Ovary (tissue), 3 donors: ENCODE measurements at regions not wholly inside any gene's neighbourhood (a gene's known extent, or its start where the extent isn't known, plus 50 kb on each side); places are given as distances from the start of the nearest gene placed in this dataset.

Experiments
- EP300 ChIP-seq: sonication (generic); formaldehyde crosslinking; IDR thresholded peaks from one replicate; pipeline ENCODE4 v1.6.1; 2017; ENCODE audit warnings: antibody characterized with exemption
- POLR2A ChIP-seq: fragments of 450-650 bp; IDR thresholded peaks from one replicate; pipeline ENCODE4 v1.6.1; 2017; ENCODE audit warnings: antibody characterized with exemption, mild to moderate bottlenecking, moderate library complexity
- TF ChIP-seq, protein P1 (sequence below), 3 donors: fragments of 450-650 bp in 2 of 3; fragments of 200-600 bp in 1 of 3; IDR thresholded peaks; one replicate each; pipeline versions ENCODE4 v1.5.1 to v1.8.0; 2016 to 2022; ENCODE audit warnings: antibody characterized with exemption in 3 of 3, mild to moderate bottlenecking in 1 of 3
- donor health status: DM: no; HTN: no; CAD: no.

DNA sequence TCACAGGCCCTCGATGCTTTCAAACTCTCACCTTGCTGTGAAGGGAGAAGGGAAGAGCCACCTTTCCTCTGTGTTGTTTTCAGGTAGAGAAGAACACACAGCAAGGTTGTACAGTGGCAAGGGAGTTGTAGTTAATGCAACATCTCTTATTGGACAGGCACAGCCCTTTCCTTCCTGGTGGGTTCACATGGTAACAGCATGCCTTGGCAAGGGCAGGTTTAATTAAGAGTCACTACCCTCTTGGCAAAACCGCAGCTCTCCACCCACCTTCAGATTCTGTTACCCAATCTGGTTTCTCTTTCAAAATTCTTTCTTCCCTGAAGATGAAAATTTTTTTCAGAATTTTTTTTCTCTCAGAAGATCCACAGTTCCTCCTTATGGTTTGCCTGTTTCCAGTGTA is 253.1 kb downstream of the TLR4 start:
- TF ChIP-seq, protein P1, sequence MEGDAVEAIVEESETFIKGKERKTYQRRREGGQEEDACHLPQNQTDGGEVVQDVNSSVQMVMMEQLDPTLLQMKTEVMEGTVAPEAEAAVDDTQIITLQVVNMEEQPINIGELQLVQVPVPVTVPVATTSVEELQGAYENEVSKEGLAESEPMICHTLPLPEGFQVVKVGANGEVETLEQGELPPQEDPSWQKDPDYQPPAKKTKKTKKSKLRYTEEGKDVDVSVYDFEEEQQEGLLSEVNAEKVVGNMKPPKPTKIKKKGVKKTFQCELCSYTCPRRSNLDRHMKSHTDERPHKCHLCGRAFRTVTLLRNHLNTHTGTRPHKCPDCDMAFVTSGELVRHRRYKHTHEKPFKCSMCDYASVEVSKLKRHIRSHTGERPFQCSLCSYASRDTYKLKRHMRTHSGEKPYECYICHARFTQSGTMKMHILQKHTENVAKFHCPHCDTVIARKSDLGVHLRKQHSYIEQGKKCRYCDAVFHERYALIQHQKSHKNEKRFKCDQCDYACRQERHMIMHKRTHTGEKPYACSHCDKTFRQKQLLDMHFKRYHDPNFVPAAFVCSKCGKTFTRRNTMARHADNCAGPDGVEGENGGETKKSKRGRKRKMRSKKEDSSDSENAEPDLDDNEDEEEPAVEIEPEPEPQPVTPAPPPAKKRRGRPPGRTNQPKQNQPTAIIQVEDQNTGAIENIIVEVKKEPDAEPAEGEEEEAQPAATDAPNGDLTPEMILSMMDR (IDR thresholded peaks at IDR 0.05) = no peak
- TF ChIP-seq EP300 (no peak), POLR2A (no peak)
